ENCODE measurements at regions not wholly inside any gene's neighbourhood (a gene's known extent, or its start where the extent isn't known, plus 50 kb on each side); places are given as distances from the start of the nearest gene placed in this dataset.

GRCh38 chr1:82932727-82933126 lies 1066.2 kb downstream of the TTLL7 start:
- TF ChIP-seq EP300 (IDR thresholded peaks at IDR 0.05; ENCODE audit: low read depth) (no peak), CTCF (IDR thresholded peaks at IDR 0.05) (no peak)
